ENCODE measurements at regions not wholly inside any gene's neighbourhood (a gene's known extent, or its start where the extent isn't known, plus 50 kb on each side); places are given as distances from the start of the nearest gene placed in this dataset.

DNA sequence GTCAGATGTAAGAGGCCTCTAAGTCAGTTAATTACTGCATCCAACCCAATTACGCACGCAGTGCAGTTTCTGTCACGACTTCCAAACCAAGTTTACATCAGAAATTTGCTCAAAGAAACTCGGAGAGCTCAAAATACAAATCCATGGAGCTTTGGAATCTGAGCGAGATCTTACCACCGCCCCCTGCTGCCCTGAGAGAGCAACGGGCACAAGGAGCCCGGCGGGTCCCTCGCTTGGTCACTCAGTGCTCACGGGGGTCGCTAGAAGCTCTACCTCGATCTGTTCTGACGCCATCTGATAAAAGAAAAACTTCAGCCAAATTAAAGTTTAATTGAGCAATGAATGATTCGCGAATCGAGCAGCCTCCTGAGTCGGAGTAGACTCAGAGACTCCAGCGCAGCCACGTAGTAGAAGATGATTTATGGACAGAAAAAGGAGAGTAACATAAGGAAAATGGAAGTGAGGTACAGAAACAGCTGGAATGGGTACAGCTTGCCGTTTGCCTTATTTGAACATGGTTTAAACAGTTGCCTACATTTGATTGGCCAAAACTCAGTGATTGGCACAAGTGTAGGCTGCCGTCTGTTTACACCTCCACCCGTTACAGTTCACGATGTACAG is 232.7 kb upstream of the ATP10A start:
- H3K4me3 ChIP-seq (ENCODE audit: low read length) = no peak overlapping the region
- no peak for DNase-seq (ENCODE audit: low read depth)
- TF ChIP-seq CTCF (conservative IDR thresholded peaks at IDR 0.05; ENCODE audit: low read length) = peak; percentile 50

DNA sequence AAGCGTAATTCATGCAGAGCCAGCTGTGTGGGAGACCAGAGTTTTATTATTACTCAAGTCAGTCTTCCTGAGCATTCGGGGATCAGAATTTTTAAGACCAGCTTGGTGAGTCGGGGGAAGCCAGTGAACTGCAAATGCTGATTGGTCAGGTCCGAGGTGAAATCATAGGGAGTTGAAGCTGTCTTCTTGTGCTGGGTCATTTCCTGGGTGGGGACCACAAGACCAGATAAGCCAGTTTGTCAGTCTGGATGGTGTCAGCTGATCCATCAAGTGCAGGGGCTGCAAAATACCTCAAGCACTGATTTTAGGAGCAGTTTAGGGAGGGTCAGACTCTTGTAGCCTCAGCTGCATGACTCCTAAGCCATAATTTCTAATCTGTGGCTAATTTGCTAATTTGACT is 228.1 kb upstream of the ATP10A start:
- no peak for DNase-seq (ENCODE audit: low read depth)
- no peak overlapping the region for H3K4me3 ChIP-seq (ENCODE audit: low read length)
- no peak for TF ChIP-seq CTCF (conservative IDR thresholded peaks at IDR 0.05; ENCODE audit: low read length)

- DNase-seq (ENCODE audit: low read depth) = peak; percentile 28
- no peak overlapping the region for H3K4me3 ChIP-seq (ENCODE audit: low read length)
- no peak for TF ChIP-seq CTCF (conservative IDR thresholded peaks at IDR 0.05; ENCODE audit: low read length)
These were observed 224.8 kb upstream of the ATP10A start for GRCh38 chr15:26087881-26088280.

DNA sequence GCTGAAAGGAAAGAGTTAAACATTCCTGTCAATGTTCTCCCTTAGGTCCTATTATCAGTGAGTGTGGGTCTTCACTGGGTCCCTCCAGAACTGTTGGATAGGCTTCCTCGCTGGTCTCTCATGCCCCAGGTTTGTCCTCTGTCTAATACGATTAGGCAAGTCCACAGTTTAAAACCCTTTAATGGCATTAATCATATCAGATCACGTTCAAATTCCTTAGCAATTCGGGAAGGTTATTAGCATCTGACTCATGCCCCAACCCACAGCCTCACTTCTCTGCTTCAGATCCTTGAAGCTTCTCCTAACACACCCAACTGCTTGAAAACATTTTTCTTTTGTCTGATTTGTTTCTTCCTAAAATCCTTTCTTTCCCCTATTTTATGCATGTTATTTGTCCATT is 224.3 kb upstream of the ATP10A start:
- no peak for TF ChIP-seq CTCF (conservative IDR thresholded peaks at IDR 0.05; ENCODE audit: low read length)
- DNase-seq (ENCODE audit: low read depth) = peak; percentile 75
- no peak overlapping the region for H3K4me3 ChIP-seq (ENCODE audit: low read length)

DNA sequence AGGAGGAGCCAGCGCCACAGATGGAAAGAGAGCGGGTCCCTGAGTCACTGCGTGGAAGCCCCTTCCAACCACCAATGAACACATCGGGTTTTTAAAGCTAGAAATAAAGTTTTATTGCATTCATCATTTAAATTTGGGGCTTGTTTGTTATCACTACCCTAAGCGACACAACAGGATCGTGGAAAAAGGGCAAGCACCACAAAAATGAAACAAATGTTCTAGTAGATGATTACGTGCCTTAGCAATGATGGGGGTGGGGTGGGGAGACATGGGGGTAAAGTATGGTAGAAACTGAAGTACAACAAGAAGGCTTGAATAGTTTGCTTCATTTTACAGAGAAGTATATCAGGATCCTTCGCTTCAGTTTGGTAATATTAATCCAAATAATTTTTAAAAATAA is 221.6 kb upstream of the ATP10A start:
- DNase-seq (ENCODE audit: low read depth) = no peak
- no peak overlapping the region for H3K4me3 ChIP-seq (ENCODE audit: low read length)
- TF ChIP-seq CTCF (conservative IDR thresholded peaks at IDR 0.05; ENCODE audit: low read length) = no peak

DNA sequence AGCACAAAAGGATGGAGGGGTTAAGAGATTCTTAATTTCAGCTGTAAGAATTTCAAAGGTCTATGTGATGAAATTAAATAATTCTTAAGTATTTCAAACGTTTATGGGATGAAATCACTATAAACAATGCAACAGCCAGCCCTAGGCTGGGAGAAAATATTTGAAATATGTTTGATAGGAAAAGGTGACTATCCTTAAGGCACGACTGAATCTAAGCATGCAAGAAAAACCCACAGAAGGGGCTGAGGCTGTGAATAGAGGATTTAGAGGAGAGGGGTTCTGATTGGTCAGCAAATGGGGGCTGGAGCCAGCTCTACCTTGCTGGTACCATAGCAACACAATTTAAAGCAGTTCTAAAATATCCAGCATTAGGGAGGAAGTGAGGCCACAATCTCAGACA is 220.8 kb upstream of the ATP10A start:
- TF ChIP-seq CTCF (conservative IDR thresholded peaks at IDR 0.05; ENCODE audit: low read length) = no peak
- DNase-seq (ENCODE audit: low read depth) = no peak

GRCh38 chr15:26083457-26083856 is 220.3 kb upstream of the ATP10A start:
- no peak for DNase-seq (ENCODE audit: low read depth)
- H3K4me3 ChIP-seq (ENCODE audit: low read length) = no peak overlapping the region
- TF ChIP-seq CTCF (conservative IDR thresholded peaks at IDR 0.05; ENCODE audit: low read length) = no peak

More for the DNA sequence above, 220.8 kb upstream of the ATP10A start:
- no peak overlapping the region for H3K4me3 ChIP-seq (ENCODE audit: low read length)

Measured in AG10803 (cell line).